NCI-H1436 (cell line): ENCODE measurements at regions not wholly inside any gene's neighbourhood (a gene's known extent, or its start where the extent isn't known, plus 50 kb on each side); places are given as distances from the start of the nearest gene placed in this dataset.

Experiments used
- DNase-seq: peaks from one replicate; lab custom pipeline; 2025; lab: John Stamatoyannopoulos, UW

DNA sequence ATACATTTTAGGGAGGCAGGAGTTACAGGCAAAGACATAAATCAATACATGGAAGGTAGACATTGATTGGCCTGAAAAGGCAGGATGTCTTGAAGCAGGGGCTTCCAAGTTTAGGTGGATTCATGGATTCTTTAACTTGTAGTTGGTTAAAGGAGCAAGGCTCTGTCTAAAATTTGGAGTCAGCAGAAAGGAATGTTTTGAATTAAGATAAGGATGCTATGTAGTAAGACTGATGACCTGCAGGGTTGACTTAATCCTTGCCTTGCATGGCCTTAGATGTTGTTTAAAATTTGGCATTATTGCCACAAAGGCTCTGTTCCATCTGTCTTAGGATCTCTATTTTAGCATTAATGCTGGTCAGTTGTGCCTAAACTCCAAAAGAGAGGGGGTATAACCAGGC lies 171.3 kb downstream of the C5orf15 start:
- DNase-seq: no peak

- DNase-seq: no peak
These were observed 172.2 kb downstream of the C5orf15 start for GRCh38 chr5:133796186-133796585.

- no peak for DNase-seq
These were observed 173.5 kb downstream of the C5orf15 start for GRCh38 chr5:133794771-133795415.

GRCh38 chr5:133793756-133794465 lies 174.5 kb downstream of the C5orf15 start:
- DNase-seq: no peak

DNA sequence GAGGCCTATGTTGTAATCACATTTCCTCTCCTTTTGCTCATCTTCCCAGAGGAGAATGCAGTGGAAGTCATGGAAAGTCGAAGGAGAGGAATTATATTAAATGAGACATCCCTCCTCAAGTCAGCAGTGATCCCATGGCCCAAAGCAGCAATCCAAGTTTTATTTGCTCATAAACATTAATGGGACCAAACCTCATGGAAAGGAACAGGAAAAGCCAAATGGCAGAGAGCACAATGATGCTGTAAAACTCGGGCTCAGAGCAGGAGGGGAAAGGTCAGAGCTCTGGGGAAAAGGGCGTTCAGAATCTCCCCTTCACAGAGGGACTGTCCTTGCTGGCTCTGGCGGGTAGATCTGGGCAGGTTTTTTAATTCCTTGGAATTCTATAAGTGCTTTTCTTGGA lies 175.8 kb downstream of the C5orf15 start:
- DNase-seq: no peak

DNA sequence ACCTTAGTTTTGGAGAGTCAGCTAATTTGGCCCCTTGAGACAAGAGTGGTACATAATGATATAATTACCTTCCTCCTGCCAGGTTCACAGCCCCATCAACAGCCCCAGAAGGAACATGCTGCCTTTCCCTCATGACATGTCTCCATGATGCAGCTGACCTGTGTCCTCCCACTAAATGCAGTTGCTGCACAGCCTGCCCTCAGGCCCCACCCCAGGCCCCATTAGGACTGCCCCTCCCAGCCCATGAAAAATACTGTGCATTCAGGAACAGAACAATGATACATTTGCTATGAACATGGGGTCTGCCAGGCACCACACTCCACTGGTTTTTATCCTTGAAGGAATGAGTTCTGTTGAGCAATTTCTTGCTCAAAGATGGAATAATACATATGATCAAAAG lies 176.4 kb downstream of the C5orf15 start:
- DNase-seq: no peak

DNA sequence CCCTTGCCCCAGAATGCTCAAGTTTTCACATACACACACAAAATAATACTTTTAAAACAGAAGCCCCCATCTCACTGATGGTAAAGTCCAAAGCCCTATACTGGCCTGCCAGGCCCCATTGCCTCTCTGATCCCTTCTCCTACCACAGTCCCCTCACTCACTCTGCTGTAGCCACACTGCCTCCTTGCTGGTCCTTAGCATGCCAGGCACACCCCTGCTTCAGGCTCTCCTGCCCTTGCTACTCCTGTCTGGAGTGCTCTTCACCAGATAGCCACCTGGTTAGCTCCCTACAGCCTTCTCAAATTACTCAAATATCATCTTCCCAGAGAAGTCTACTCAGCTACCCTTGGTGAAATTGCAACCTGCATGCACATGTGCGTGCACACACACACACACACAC lies 177.5 kb downstream of the C5orf15 start:
- no peak for DNase-seq

DNA sequence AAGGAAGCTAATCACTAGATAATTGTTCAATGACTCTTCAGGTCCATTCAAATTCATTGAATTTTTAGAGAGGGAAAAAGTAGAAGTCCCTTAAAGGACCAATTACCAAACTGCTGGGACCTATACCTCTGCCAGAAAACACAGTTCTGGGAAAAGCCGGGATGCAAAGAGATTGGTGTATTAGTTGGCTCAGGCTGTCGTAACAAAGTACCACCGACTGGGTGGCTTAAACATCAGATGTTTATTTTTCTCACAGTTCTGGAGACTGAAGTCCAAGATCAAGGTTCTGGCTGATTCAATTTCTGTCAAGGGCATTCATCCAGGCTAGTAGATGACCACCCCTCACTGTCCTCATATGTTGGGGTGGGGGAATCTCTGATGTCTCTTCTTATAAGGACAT lies 177.1 kb upstream of the FSTL4 start:
- DNase-seq: no peak

GRCh38 chr5:133788121-133788520 lies 175.8 kb upstream of the FSTL4 start:
- DNase-seq: no peak

DNA sequence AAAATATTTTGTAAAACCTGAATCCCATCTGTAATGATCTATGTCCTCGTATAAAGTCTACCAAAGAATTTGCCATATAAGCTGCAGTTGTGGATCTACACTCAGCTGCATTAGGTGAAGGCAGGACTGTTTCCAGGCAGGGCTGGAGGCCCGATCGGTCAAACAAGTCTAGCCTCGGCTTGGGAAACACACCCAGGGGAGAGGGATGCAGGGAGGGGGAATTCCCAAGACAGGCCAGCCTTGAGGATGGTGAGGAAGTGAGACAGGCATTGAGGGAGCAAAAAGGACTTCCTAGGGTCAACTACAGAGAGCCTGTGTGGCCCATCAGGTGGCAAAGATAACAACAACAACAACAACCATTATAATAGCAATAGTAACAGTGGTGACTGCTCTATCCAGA lies 174.1 kb upstream of the FSTL4 start:
- no peak for DNase-seq

DNA sequence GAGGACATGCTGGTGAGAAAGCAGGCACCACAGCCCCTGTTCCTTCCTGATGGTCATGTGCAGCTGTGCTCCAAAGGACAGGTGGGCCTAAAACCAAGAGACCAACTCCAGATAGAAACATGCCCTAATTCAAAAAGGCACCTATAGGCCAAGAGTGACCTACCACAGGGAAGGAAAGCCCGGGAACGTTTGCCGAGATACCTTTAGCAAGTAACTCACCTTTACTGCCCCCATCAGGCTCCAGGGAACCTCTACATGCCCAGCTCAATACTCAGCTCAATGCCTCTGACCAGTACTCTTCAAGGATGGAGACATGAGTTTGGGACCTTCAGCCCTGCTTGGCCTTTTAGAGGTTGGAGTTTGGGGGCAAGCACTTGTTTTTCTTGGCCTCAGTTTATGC lies 172.8 kb upstream of the FSTL4 start:
- DNase-seq: no peak

- no peak for DNase-seq
These were observed 171.1 kb upstream of the FSTL4 start for GRCh38 chr5:133783481-133783880.

DNA sequence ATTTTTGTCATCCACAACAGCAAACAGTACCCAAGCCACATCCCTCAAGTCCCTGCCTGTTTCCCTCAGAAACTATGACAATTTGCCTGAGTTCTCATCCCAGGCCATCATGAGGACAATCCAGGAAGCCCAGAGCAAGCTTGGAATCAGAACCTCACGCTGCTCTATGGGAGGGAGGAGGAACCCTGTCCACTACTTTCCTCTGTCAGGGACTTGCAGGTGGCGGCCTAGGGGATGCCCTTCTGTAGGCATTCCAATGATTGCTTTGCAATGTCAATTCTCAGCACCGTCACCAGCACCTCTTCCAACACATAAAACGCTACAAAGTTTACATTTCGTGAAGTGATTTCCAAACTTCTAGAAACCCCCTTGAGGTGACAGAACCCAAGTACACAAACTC lies 170.4 kb upstream of the FSTL4 start:
- no peak for DNase-seq

DNA sequence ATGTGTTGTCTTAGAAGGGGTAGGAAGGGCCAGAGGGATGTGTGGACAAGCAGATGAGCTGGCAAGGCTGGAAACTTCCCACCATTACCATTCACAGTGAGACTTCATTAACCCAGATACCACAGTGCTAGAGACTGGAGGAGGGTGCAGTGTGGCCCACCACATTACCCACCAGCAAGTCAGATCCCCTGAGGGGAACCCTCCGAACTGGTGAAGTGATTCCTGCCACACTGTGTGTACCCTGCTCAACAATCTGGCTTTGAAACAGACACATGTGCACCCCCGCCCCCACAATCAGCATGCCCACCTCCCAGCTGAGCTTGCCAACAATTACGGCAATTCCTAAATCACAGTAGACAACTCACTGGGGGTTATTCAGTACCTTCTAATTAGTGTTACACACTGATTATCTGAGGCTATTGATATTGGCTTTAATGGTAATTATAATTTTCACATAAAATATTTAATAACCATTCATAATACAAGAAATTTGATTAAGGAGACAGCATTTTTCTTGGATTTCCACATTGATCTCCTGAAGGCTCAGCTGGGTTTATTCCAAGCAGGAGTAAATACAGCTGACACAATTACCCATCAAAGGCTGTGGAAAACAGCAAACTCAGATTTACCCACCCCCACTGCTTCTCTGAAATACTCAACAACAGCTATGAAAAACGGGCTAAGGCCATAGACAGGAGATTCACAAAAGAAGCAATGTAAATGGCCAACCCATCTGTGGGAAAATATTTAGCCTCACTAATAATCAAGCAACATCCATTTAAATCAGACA lies 169.3 kb upstream of the FSTL4 start:
- no peak for DNase-seq

DNA sequence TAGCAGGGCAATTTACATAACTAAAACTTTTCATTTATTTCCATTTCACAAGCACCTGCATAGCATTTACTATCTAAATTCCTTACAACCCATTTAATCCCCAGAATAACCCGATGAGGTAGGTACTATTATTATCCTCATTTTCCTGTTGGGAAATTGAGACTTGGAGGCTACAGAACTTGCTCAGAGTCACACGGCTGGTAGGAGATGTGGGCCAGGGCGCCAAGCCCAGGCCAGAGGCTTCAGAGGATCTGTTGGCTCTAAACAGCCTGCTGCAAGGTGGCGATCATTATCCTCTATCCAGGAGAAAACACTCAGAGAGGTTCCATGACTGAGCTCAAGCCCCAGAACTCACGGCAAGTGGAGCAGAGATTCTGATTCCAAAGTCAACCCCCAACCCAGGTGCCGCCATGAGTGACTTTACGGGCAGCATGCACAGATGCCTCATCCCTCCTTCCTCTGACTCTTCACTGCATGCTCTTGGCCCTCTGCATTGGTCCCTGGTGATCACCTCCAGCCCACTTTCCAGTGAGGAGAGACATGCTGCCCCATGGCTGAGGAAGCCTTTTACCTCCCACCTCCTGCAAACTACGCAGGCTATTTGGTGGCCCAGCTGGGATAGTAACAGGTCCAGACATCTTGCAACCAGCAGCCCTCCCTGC lies 168.4 kb upstream of the FSTL4 start:
- no peak for DNase-seq

DNA sequence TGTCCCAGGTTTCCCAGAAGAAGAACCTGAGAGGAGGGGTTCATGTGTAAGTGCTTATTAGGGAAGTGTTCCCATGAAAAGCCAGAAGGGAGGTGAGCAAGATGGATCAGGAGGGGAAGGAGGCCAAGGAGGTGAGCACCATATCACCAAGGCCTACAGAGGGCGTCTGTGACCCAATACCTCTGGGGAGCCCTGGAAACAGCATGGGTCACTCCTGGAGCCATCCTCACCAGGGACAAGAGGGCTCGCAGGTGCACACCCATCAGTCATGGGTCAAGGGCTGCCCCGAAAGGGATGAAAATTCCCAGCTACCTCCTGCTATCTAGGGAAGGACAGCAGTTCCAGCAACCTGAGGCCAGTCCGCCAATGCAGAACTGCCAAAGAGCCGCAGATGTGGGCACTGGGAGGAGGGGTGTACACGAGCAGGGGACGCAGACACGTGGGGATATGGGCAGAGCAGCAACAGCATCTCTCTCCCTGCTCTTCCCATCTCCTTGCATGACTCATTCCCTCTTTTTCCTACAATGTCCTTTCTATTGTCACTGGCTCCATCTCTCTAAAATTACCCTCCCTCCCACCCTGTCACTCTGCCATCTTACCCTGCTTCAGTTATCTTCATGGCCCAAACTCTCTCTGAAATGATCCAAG lies 167.6 kb upstream of the FSTL4 start:
- no peak for DNase-seq

GRCh38 chr5:133778636-133779035 lies 166.3 kb upstream of the FSTL4 start:
- no peak for DNase-seq

- no peak for DNase-seq
These were observed 165.6 kb upstream of the FSTL4 start for GRCh38 chr5:133777951-133778350.

DNA sequence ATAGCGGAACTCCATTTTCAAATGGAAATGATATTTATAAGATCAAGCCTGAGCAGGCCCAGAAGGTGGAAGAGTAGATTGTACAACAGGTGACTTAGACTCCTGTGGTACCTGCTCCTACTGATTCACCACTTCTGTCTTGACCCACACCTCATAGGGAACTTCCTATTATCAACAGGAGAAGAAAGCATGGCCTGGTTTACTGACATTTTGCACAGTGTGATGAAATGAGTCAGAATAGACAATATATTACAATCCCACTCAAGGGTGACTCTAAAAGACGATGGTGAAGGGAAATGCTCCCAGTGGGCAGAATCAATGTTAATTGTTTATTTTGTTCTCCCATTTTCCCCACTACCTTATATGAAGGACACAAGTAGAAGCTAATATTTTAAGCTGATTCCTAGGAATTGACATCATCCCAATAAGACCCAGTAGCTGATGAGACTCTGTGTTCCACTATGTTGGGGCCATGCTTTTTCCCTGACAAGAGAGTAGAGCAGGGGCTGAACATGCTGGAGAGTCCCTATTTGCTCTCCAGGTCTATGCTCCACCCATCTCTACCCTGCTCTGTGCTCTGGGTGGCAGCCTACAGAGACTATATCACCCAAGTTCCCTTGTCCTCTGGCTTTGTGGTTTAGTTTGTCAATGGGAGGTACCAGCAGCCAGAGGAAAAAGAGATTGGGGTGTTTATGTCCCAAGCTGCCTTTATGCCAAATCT lies 163.4 kb upstream of the FSTL4 start:
- DNase-seq: no peak

GRCh38 chr5:133773247-133774202 lies 161.2 kb upstream of the FSTL4 start:
- no peak for DNase-seq
